ENCODE measurements at regions not wholly inside any gene's neighbourhood (a gene's known extent, or its start where the extent isn't known, plus 50 kb on each side); places are given as distances from the start of the nearest gene placed in this dataset.

DNA sequence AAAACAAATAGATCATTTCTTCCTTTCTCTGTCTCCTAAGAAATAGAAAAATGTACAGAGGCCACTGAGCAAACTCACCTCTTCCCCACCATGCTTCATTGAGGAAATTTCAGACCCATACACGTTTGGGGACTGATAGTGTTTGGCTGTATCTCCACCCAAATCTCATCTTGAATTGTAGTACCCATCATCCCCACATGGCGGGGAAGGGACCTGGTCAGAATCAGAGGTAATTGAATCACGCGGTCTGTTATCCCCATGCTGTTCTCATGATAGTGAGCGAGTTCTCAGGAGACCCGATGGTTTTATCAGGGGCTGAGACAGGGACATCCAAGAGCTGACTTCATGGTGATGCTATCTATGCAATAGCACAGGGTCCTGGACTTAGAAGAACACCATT lies 1655.8 kb downstream of the MAT2B start:
- Histone ChIP-seq H3K4me1 (ENCODE audit: control insufficient read depth in 1 of 2, insufficient read depth in 2 of 2, low read length in 2 of 2) (no peaks in the 10 kb centered on the region), H3K4me3 (ENCODE audit: low read length in 2 of 2) (no peak overlapping the region), H3K27ac (ENCODE audit: low read depth in 1 of 2, low read length in 2 of 2) (no peak overlapping the region), H3K9me3 (ENCODE audit: control insufficient read depth, low read length) (peaks cover 2% of the 10 kb centered on the region), H3K36me3 (ENCODE audit: control insufficient read depth in 1 of 2, insufficient read depth in 2 of 2, low read length in 1 of 2) (no peaks in the 10 kb centered on the region), H3K27me3 (ENCODE audit: control insufficient read depth in 1 of 2, insufficient read depth in 2 of 2, low read length in 1 of 2) (no peaks in the 10 kb centered on the region)
- intact Hi-C loops (cut with DNase I): no loop called here
- WGBS, 2 donors: 78 to 80% methylated on average over 6 of the region's 6 CpGs
- ATAC-seq (ENCODE audit: low FRiP score): no peak
- DNase-seq: no peak

DNA sequence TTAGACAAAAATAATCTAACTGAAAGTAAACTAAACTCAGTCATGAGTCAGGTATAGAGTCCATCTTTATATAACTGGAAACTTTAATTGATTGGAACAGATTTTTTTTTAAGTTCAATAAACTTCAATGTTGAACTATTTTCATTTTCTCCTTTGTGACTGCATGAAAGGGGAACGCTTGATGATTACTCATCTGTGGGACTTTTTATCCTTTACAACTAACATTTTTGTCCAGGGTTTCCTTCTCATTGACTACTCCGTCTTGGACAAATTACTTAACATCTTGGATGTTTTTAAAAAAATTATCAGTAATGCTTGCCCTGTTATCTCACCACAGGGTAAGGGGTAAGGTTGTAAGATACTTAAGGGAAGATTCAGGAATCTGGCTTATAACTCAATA lies 1658.4 kb downstream of the MAT2B start:
- no peak overlapping the region for H3K27ac ChIP-seq (ENCODE audit: low read depth in 1 of 2, low read length in 2 of 2)
- no peaks in the 10 kb centered on the region for H3K4me1 ChIP-seq (ENCODE audit: control insufficient read depth in 1 of 2, insufficient read depth in 2 of 2, low read length in 2 of 2)
- H3K9me3 ChIP-seq (ENCODE audit: control insufficient read depth, low read length): peaks cover 2% of the 10 kb centered on the region
- DNase-seq (no peak), ATAC-seq (ENCODE audit: low FRiP score) (no peak)
- no peaks in the 10 kb centered on the region for H3K36me3 ChIP-seq (ENCODE audit: control insufficient read depth in 1 of 2, insufficient read depth in 2 of 2, low read length in 1 of 2)
- intact Hi-C loops (cut with DNase I): no loop called here
- no peak overlapping the region for H3K4me3 ChIP-seq (ENCODE audit: low read length in 2 of 2)
- WGBS, 2 donors: 45 to 60% methylated on average over 2 of the region's 2 CpGs
- no peaks in the 10 kb centered on the region for H3K27me3 ChIP-seq (ENCODE audit: control insufficient read depth in 1 of 2, insufficient read depth in 2 of 2, low read length in 1 of 2)

DNA sequence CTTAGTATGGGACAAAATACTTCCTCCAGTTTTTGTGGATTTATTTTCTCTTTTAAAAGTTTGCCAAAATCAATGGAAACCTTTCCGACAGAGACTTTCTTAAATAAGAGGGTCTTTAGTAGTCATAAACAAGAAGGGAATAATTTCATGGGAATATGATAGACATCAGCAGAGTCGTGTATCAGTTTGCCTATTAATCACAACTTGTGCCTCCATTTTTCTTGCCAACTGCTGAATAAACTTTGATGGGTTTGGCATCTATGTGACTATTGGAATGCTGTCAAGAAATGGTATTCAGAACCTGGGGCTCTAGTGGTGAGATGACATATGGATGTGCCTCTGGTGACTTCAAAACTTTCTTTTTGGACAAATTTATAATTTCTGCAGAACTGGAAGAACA lies 1668.2 kb downstream of the MAT2B start:
- H3K36me3 ChIP-seq (ENCODE audit: control insufficient read depth in 1 of 2, insufficient read depth in 2 of 2, low read length in 1 of 2): no peaks in the 10 kb centered on the region
- H3K27me3 ChIP-seq (ENCODE audit: control insufficient read depth in 1 of 2, insufficient read depth in 2 of 2, low read length in 1 of 2): no peaks in the 10 kb centered on the region
- H3K9me3 ChIP-seq (ENCODE audit: control insufficient read depth, low read length): no peaks in the 10 kb centered on the region
- H3K4me3 ChIP-seq (ENCODE audit: low read length in 2 of 2): no peak overlapping the region
- ATAC-seq (ENCODE audit: low FRiP score) (no peak), DNase-seq (no peak)
- intact Hi-C loops (cut with DNase I): no loop called here
- WGBS, 2 donors: 60 to 64% methylated on average over 2 of the region's 2 CpGs
- no peaks in the 10 kb centered on the region for H3K4me1 ChIP-seq (ENCODE audit: control insufficient read depth in 1 of 2, insufficient read depth in 2 of 2, low read length in 2 of 2)
- no peak overlapping the region for H3K27ac ChIP-seq (ENCODE audit: low read depth in 1 of 2, low read length in 2 of 2)

DNA sequence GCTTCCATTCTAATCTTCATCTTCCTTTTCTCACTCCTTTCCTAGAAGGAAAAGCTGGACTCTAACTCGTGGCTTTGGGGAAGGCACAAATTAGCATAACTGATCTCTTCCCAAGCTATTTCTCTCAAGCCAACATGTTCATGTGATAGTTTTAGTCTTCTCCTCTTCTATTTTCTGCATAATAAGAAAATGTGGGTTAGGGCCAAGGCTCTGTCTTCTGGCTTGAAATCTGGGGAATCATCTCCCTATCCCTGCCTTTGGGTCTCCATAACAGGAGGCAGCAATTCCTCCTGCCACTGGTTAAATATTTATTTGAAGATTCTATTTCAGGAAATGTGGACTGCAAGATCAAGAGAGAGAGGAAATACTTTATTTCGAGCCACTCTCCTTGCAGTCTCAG lies 1669.6 kb downstream of the MAT2B start:
- DNase-seq (no peak), ATAC-seq (ENCODE audit: low FRiP score) (no peak)
- intact Hi-C loops (cut with DNase I): no loop called here
- Histone ChIP-seq H3K9me3 (ENCODE audit: control insufficient read depth, low read length) (no peaks in the 10 kb centered on the region), H3K27ac (ENCODE audit: low read depth in 1 of 2, low read length in 2 of 2) (no peak overlapping the region), H3K4me1 (ENCODE audit: control insufficient read depth in 1 of 2, insufficient read depth in 2 of 2, low read length in 2 of 2) (no peaks in the 10 kb centered on the region), H3K27me3 (ENCODE audit: control insufficient read depth in 1 of 2, insufficient read depth in 2 of 2, low read length in 1 of 2) (no peaks in the 10 kb centered on the region), H3K4me3 (ENCODE audit: low read length in 2 of 2) (no peak overlapping the region), H3K36me3 (ENCODE audit: control insufficient read depth in 1 of 2, insufficient read depth in 2 of 2, low read length in 1 of 2) (no peaks in the 10 kb centered on the region)
- 31 to 42% methylated on average over 2 of the region's 2 CpGs for WGBS, 2 donors

DNA sequence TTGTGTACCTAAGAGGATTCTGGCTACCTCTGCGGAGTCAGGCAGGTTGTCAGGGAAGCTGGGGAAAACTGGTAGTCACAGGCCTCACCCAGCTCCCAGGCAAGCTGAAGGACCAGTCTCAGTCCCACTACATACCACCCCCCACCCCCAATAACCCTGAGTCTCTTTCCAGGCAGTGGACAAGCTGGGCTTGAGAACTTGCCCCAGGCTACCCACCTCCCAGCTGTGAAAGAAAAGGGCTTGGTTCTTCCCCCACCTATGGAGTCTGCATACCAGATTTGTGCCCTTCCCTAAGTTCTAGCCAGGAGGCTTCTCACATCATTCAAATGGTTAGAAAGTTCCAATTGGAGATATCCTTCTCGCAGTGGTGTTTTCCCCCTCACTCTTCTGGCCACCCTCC lies 1678.8 kb downstream of the MAT2B start:
- Histone ChIP-seq H3K36me3 (ENCODE audit: control insufficient read depth in 1 of 2, insufficient read depth in 2 of 2, low read length in 1 of 2) (no peaks in the 10 kb centered on the region), H3K27ac (ENCODE audit: low read depth in 1 of 2, low read length in 2 of 2) (no peak overlapping the region), H3K4me1 (ENCODE audit: control insufficient read depth in 1 of 2, insufficient read depth in 2 of 2, low read length in 2 of 2) (no peaks in the 10 kb centered on the region), H3K27me3 (ENCODE audit: control insufficient read depth in 1 of 2, insufficient read depth in 2 of 2, low read length in 1 of 2) (no peaks in the 10 kb centered on the region), H3K9me3 (ENCODE audit: control insufficient read depth, low read length) (peaks cover 2% of the 10 kb centered on the region), H3K4me3 (ENCODE audit: low read length in 2 of 2) (no peak overlapping the region)
- intact Hi-C loops (cut with DNase I): no loop called here
- DNase-seq: no peak
- no peak for ATAC-seq (ENCODE audit: low FRiP score)
- WGBS, 2 donors: 89 to 92% methylated on average over 2 of the region's 2 CpGs

DNA sequence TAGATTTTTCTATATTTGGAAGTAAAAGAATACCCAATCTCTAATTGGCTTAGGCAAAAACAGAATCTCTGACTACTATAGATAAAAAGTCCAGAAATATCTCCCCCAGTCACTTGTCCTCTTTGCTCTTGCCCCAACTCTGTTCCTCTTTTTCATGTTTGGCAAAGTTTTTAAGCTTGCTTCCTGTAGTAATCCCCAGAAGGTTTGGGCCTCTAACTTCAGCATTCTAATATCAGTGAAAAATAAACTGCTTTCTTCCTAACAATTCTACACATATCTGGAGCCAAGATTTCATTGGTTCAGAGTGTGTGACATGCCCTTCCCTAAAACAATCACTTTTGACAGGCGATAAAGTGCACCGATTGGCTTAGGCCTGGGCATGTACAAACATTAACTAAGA lies 1680.3 kb downstream of the MAT2B start:
- Histone ChIP-seq H3K27me3 (ENCODE audit: control insufficient read depth in 1 of 2, insufficient read depth in 2 of 2, low read length in 1 of 2) (no peaks in the 10 kb centered on the region), H3K9me3 (ENCODE audit: control insufficient read depth, low read length) (peaks cover 2% of the 10 kb centered on the region), H3K4me1 (ENCODE audit: control insufficient read depth in 1 of 2, insufficient read depth in 2 of 2, low read length in 2 of 2) (no peaks in the 10 kb centered on the region), H3K27ac (ENCODE audit: low read depth in 1 of 2, low read length in 2 of 2) (no peak overlapping the region), H3K36me3 (ENCODE audit: control insufficient read depth in 1 of 2, insufficient read depth in 2 of 2, low read length in 1 of 2) (no peaks in the 10 kb centered on the region), H3K4me3 (ENCODE audit: low read length in 2 of 2) (no peak overlapping the region)
- DNase-seq (no peak), ATAC-seq (ENCODE audit: low FRiP score) (no peak)
- intact Hi-C loops (cut with DNase I): no loop called here
- 81 to 92% methylated on average over 2 of the region's 2 CpGs for WGBS, 2 donors

DNA sequence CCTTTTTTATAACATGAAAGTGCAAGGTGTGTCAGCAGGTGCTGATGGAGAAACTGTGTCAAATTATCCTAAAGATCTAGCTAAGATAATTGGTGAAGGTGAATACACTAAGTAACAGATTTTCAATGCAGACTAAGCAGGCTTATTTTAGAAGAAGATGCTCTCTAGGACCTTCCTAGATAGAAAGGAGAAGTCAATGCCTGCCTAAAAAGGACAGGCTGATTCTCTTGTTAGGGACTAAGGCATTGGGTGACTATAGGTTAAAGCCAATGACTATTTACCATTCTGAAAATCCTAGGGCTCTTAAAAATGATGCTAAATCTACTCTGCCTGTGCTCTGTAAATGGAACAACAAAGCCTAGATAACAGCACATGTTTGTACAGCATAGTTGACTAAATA lies 1682.4 kb downstream of the MAT2B start:
- no peaks in the 10 kb centered on the region for H3K4me1 ChIP-seq (ENCODE audit: control insufficient read depth in 1 of 2, insufficient read depth in 2 of 2, low read length in 2 of 2)
- H3K9me3 ChIP-seq (ENCODE audit: control insufficient read depth, low read length): peaks cover 2% of the 10 kb centered on the region
- no peaks in the 10 kb centered on the region for H3K36me3 ChIP-seq (ENCODE audit: control insufficient read depth in 1 of 2, insufficient read depth in 2 of 2, low read length in 1 of 2)
- H3K27me3 ChIP-seq (ENCODE audit: control insufficient read depth in 1 of 2, insufficient read depth in 2 of 2, low read length in 1 of 2): no peaks in the 10 kb centered on the region
- DNase-seq (no peak), ATAC-seq (ENCODE audit: low FRiP score) (no peak)
- intact Hi-C loops (cut with DNase I): no loop called here
- H3K27ac ChIP-seq (ENCODE audit: low read depth in 1 of 2, low read length in 2 of 2): no peak overlapping the region
- no peak overlapping the region for H3K4me3 ChIP-seq (ENCODE audit: low read length in 2 of 2)

DNA sequence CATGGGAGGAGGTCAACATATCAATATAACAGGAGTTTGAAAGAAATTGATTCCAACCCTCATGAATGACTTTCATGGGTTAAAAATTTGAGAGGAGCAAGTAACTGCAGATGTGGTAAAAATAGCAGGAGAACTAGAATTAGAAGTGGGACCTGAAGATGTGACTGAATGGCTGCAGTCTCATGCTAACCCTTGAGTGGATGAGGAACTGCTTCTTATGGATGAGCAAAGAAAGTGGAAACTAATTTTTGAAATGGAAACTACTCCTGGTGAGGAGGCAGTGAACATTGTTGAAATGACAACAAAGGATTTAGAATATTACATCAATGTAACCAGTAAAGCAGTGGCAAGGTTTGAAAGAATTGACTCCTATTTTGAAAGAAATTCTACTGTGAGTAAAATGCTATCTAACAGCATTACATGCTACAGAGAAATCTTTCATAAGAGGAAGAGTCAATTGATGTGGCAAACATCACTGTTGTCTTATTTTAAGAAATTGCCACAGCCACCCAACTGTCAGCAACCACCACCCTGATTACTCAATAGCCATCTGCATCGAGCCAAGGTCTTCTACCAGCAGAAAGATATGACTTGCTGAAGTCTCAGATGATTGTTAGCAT lies 1683.2 kb downstream of the MAT2B start:
- ATAC-seq (ENCODE audit: low FRiP score) (no peak), DNase-seq (no peak)
- H3K27ac ChIP-seq (ENCODE audit: low read depth in 1 of 2, low read length in 2 of 2): no peak overlapping the region
- no peaks in the 10 kb centered on the region for H3K4me1 ChIP-seq (ENCODE audit: control insufficient read depth in 1 of 2, insufficient read depth in 2 of 2, low read length in 2 of 2)
- no peaks in the 10 kb centered on the region for H3K27me3 ChIP-seq (ENCODE audit: control insufficient read depth in 1 of 2, insufficient read depth in 2 of 2, low read length in 1 of 2)
- intact Hi-C loops (cut with DNase I): no loop called here
- peaks cover 2% of the 10 kb centered on the region for H3K9me3 ChIP-seq (ENCODE audit: control insufficient read depth, low read length)
- WGBS, 2 donors: 61 to 67% methylated on average over 1 of the region's 1 CpG
- H3K36me3 ChIP-seq (ENCODE audit: control insufficient read depth in 1 of 2, insufficient read depth in 2 of 2, low read length in 1 of 2): no peaks in the 10 kb centered on the region
- H3K4me3 ChIP-seq (ENCODE audit: low read length in 2 of 2): no peak overlapping the region

DNA sequence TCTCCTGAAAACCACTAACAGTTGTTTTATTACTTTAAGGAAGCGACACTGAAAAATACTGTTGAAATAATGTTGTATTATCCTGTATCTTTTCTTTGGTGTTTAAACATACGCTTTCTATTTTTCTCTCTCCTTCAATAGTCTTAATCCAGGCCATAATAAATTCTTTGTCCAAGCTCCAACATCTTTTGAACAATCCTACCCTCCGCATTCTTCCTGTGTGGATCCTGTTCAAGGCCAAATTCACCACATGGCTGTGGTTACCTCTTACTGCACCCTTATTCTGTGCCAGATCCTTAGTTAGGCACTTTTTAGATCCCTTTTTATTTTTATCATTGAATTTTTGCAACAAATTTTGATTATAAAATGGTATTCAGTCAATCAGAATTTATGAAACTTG lies 1691.5 kb downstream of the MAT2B start:
- Histone ChIP-seq H3K4me3 (ENCODE audit: low read length in 2 of 2) (no peak overlapping the region), H3K27ac (ENCODE audit: low read depth in 1 of 2, low read length in 2 of 2) (no peak overlapping the region), H3K36me3 (ENCODE audit: control insufficient read depth in 1 of 2, insufficient read depth in 2 of 2, low read length in 1 of 2) (no peaks in the 10 kb centered on the region), H3K4me1 (ENCODE audit: control insufficient read depth in 1 of 2, insufficient read depth in 2 of 2, low read length in 2 of 2) (no peaks in the 10 kb centered on the region), H3K9me3 (ENCODE audit: control insufficient read depth, low read length) (no peaks in the 10 kb centered on the region), H3K27me3 (ENCODE audit: control insufficient read depth in 1 of 2, insufficient read depth in 2 of 2, low read length in 1 of 2) (no peaks in the 10 kb centered on the region)
- intact Hi-C loops (cut with DNase I): no loop called here
- DNase-seq: no peak
- WGBS, 2 donors: 91 to 94% methylated on average over 3 of the region's 3 CpGs
- ATAC-seq (ENCODE audit: low FRiP score): no peak

Measured in aorta (tissue), 5 donors.